EL (cell line): ENCODE measurements at regions not wholly inside any gene's neighbourhood (a gene's known extent, or its start where the extent isn't known, plus 50 kb on each side); places are given as distances from the start of the nearest gene placed in this dataset.

Experiments
- DNase-seq: peaks from one replicate; pipeline ENCODE4 v3.0.0-alpha.2; 2016

- DNase-seq = no peak
These were observed 712.2 kb upstream of the POM121L12 start for GRCh38 chr7:52323202-52323746.

- no peak for DNase-seq
These were observed 714.8 kb upstream of the POM121L12 start for GRCh38 chr7:52320610-52321009.

- DNase-seq = no peak
These were observed 717.5 kb upstream of the POM121L12 start for GRCh38 chr7:52317921-52318320.

DNA sequence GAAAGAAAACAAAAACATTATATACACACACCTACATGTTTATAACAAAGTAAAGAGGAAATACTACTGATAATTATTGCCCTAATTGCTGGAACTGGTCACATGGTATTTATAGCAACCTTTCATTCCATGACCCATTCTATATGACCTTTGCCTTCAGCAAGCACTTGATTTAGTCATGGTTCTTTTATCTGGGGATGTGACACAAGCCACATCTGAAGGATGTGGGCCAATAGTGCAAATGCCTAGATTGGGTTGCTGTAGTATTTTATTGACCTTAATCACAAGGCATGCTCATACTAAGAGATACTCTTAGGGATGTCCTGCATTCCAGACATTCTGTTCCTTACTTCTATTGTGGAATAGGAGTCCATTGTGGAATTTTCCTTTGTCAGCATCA lies 723.5 kb upstream of the POM121L12 start:
- no peak for DNase-seq

GRCh38 chr7:52309631-52310030 lies 725.8 kb upstream of the POM121L12 start:
- no peak for DNase-seq

- DNase-seq = no peak
These were observed 732.5 kb upstream of the POM121L12 start for GRCh38 chr7:52302765-52303520.

- no peak for DNase-seq
These were observed 738.3 kb upstream of the POM121L12 start for GRCh38 chr7:52297128-52297527.

- DNase-seq = no peak
These were observed 740.5 kb upstream of the POM121L12 start for GRCh38 chr7:52294942-52295341.

DNA sequence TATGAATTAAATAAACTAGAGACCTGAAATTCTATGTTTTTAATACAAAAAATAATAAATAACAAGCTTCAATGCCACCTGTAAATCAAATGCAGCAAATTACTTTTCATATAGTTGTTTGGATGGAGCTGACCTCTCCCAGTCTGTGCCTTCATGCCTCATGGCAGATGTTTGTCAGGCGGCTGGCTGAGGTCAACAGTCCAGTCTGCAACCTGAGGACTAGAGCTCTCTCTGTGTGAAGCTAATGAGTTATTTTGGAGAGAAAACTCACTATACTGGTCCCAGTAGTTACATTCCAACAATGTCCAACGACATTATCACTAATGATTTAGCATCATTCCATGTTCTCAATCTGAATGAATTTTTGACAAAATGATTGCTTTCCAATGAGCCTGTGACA lies 746.2 kb upstream of the POM121L12 start:
- no peak for DNase-seq

- DNase-seq = no peak
These were observed 747.7 kb upstream of the POM121L12 start for GRCh38 chr7:52287698-52288097.

GRCh38 chr7:52285689-52286088 lies 749.7 kb upstream of the POM121L12 start:
- DNase-seq = no peak

- DNase-seq = no peak
These were observed 752.1 kb upstream of the POM121L12 start for GRCh38 chr7:52283335-52283734.

DNA sequence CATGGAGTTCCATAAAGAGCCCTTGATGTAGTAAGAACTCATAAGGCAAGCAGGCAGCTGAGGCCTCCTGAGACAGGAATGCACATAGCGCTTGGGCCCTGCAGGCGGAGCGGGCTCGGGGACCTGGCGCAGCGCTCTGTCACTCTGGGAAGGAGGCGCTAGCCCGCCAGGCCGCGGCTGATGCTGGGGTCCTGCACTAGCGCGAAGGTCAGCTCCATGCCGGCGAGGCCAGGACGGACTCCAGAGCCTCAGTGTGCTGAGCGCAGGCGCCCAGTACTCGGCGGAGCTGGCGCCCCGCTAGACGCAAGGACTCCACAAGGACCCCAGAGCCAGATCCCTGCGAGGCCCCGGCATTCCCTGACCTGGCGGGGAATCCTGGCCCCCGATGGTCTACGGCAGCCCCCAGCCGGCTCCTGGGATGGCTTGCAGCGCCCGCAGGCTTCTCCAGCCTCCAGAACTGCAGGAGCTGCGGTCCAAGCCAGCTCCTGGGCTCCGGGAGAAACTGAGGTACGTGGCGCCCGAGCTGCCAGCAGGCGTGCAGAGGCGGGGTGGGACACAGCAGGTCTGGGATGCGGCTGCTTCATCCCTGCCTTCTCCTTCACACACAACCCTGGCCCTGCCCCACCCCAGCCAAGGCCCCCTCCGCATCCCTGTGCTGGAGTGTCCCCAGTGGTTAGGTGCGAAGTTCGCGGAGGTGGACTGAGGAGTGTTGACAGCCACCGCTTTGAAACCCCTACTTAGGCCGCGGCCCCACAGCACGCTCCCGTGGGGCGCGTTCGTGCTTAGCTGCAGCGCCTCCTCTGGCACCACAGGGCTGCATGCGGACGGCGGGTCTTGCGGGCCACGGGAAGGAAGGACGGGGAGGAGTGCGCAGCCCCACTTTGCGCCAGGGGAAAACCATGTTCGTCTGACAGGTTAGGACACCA lies 761.5 kb upstream of the POM121L12 start:
- DNase-seq = no peak

DNA sequence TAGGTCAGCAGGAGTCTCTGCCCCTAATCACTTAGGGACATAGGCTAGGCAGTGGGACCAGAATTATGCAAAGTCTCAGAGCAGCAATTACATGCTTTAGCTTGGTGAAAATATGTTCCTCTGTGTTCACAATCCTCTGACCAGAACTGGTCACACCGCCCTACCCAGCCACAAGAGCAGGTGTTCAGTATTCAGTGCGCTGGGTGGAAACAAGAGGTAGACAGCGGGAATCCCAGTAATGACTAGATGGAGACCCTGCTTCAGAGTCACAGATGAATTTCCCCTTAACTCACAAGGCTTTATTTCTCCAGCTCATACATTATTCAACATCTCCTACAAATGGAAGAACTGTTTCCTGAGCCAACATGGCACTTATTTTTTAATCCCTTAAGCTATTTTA lies 763.7 kb upstream of the POM121L12 start:
- DNase-seq = no peak

DNA sequence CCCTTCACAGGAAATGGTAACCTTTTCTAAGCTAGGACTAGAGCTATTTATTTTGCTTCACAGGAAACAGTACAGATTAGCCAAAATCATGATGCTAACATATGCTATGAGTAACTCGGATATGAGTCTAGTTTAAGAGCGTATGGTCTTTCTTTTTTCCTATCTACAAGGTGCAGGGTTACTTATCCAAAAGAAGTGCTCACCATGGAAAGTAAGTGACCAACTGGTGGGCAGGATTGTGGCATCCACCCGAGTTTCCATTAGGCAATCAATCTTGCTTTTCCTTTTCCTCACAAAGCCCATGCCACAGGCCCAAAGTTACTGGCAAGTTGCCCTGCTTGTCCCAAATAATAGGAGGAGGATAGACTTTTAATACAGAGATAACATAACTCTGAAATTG lies 765.1 kb upstream of the POM121L12 start:
- DNase-seq = no peak

GRCh38 chr7:52269669-52270068 lies 765.8 kb upstream of the POM121L12 start:
- no peak for DNase-seq

DNA sequence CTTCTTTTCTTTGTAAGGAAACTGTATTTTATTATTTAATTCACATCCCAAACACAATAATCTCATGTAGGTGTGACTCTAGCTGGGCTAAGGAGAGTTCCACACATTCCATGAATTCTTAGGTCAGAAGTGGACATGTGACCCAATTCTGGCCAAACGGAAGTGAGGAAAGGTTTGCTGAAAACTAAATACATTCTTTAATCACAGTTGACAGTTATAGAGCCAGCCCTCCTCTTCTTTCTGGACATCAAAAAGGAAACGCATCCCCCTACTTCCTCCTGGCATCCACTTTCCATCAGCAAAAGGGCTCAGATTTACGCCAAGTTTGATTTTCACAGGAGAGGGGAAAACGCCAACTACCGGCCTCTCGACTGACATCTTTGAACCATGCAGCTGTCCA lies 774.4 kb upstream of the POM121L12 start:
- no peak for DNase-seq

GRCh38 chr7:52260046-52260665 lies 775.3 kb upstream of the POM121L12 start:
- no peak for DNase-seq

- no peak for DNase-seq
These were observed 777.5 kb upstream of the POM121L12 start for GRCh38 chr7:52257890-52258289.

DNA sequence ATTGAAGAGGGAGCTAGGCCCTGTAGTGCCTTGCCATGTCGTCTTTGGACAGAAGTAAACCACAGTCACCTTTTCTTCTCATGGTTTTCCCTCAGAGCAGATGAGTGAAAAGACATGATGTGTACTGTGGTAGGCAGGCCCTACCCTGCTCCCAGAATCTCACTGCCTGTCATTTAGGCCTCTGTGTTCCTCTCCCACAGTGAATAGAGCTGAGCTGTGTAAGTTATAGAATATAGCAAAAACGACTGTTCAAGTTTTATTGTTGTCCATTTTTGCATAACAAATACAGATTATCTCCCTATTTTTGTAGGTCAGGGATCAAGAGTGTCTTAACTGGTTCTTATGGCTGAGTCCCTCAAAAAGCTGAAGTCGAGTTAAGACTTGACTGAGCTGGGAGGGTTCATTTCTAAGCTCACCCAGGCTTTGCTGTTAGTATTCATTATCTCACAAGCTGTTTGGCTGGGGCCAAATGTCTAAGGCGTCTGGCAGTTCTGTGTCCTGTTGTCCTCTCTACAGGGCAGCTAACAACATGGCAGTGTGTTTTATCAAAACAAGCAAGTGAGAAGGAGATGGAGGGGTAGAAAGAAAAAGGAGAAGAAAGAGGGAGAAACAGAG lies 780.9 kb upstream of the POM121L12 start:
- no peak for DNase-seq

- no peak for DNase-seq
These were observed 781.5 kb upstream of the POM121L12 start for GRCh38 chr7:52253953-52254352.

DNA sequence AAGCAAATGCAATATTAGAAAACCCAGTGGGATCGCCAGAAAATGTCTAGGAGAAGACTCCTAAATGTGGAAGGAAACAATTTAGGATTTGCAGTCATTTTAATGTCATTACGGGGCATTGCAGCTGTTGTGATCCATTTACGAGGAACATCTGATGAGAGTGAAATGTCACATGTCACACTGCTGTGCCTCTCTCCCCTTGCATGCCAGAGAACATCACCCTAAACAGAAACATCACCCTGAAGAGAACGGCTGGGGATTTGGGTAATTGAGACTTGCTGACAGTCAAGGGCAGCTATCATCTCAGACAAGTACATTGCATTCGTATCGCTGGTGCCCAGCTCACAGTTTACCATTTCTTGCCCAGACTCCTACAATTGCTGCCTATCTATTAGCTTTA lies 785.7 kb upstream of the POM121L12 start:
- no peak for DNase-seq

GRCh38 chr7:52247518-52247917 lies 787.9 kb upstream of the POM121L12 start:
- DNase-seq = no peak
